HCT116 (cell line): ENCODE measurements at regions not wholly inside any gene's neighbourhood (a gene's known extent, or its start where the extent isn't known, plus 50 kb on each side); places are given as distances from the start of the nearest gene placed in this dataset.

Experiments used
- CEBPB ChIP-seq: IDR thresholded peaks from 2 replicates; pipeline ENCODE4 v1.6.1; 2012; ENCODE audit warnings: low read depth
- ELF1 ChIP-seq: IDR thresholded peaks from 2 replicates; pipeline ENCODE4 v1.6.1; 2012; ENCODE audit warnings: low read depth, borderline replicate concordance
- EZH2 ChIP-seq: fragments of 200-600 bp; sonication (generic); IDR thresholded peaks from 2 replicates; pipeline ENCODE4 v1.6.1; 2017; ENCODE audit warnings: antibody characterized with exemption, mixed run types
- EZH2phosphoT487 ChIP-seq: fragments of 200-600 bp; IDR thresholded peaks from 2 replicates; pipeline ENCODE4 v1.6.1; 2018; ENCODE audit warnings: antibody characterized with exemption, borderline replicate concordance
- POLR2A ChIP-seq: IDR thresholded peaks from 2 replicates; pipeline ENCODE4 v1.7.0; 2011; ENCODE audit warnings: borderline replicate concordance; ENCODE audit not compliant: insufficient read depth, insufficient read length; ENCODE audit errors: extremely low read depth
- SRF ChIP-seq: IDR thresholded peaks from 2 replicates; pipeline ENCODE4 v1.6.1; 2012; ENCODE audit warnings: low read depth
- YY1 ChIP-seq: IDR thresholded peaks from 2 replicates; pipeline ENCODE4 v1.6.1; 2011; ENCODE audit warnings: low read length, low read depth, moderate library complexity, mild to moderate bottlenecking; ENCODE audit not compliant: insufficient replicate concordance; ENCODE audit errors: extremely low read depth
- ZNF274 ChIP-seq: fragments of 200-500 bp; sonication (Bioruptor generic); IDR thresholded peaks from 2 replicates; pipeline ENCODE4 v1.6.1; 2014; ENCODE audit warnings: mild to moderate bottlenecking, low read depth, low read length, inconsistent platforms
- TF ChIP-seq, protein P1 (sequence below): IDR thresholded peaks from 2 replicates; pipeline ENCODE4 v1.6.1; 2012; ENCODE audit warnings: low read depth
- TF ChIP-seq, protein P2 (sequence below), 3 experiments: fragments of 200-600 bp in 1 of 3; sonication (generic) in 1 of 3; IDR thresholded peaks in 2 of 3; conservative IDR thresholded peaks in 1 of 3; 2 replicates each; pipeline ENCODE4 v1.5.1; 2012 to 2017; ENCODE audit warnings: low read depth in 2 of 3, low read length in 2 of 3, antibody characterized with exemption in 1 of 3, borderline replicate concordance in 1 of 3, control low read depth in 1 of 3, mild to moderate bottlenecking in 1 of 3, mixed read lengths in 1 of 3, mixed run types in 1 of 3, moderate library complexity in 1 of 3; ENCODE audit not compliant: insufficient read depth in 1 of 3

DNA sequence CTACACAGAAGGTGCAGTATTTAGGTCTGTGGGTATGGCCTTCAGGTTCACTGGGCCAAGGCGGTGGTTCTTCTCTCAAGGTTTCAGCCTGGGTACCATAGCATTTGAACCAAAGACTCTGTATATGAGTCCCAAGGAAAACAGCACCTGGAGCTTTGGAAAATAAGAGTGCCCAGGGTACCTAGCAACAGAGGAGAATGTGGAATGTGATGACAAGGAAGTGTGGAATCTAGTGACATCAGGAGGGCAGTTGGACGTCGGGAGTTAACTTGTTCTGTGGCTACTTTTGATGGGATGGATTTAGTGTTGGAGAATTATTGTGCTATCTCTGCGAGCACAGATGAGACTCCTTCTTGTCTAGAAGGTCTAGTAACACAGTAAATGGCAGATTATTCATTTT is 201.2 kb downstream of the NOL4 start:
- TF ChIP-seq, protein P1, sequence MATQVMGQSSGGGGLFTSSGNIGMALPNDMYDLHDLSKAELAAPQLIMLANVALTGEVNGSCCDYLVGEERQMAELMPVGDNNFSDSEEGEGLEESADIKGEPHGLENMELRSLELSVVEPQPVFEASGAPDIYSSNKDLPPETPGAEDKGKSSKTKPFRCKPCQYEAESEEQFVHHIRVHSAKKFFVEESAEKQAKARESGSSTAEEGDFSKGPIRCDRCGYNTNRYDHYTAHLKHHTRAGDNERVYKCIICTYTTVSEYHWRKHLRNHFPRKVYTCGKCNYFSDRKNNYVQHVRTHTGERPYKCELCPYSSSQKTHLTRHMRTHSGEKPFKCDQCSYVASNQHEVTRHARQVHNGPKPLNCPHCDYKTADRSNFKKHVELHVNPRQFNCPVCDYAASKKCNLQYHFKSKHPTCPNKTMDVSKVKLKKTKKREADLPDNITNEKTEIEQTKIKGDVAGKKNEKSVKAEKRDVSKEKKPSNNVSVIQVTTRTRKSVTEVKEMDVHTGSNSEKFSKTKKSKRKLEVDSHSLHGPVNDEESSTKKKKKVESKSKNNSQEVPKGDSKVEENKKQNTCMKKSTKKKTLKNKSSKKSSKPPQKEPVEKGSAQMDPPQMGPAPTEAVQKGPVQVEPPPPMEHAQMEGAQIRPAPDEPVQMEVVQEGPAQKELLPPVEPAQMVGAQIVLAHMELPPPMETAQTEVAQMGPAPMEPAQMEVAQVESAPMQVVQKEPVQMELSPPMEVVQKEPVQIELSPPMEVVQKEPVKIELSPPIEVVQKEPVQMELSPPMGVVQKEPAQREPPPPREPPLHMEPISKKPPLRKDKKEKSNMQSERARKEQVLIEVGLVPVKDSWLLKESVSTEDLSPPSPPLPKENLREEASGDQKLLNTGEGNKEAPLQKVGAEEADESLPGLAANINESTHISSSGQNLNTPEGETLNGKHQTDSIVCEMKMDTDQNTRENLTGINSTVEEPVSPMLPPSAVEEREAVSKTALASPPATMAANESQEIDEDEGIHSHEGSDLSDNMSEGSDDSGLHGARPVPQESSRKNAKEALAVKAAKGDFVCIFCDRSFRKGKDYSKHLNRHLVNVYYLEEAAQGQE = no peak
- TF ChIP-seq, protein P2, sequence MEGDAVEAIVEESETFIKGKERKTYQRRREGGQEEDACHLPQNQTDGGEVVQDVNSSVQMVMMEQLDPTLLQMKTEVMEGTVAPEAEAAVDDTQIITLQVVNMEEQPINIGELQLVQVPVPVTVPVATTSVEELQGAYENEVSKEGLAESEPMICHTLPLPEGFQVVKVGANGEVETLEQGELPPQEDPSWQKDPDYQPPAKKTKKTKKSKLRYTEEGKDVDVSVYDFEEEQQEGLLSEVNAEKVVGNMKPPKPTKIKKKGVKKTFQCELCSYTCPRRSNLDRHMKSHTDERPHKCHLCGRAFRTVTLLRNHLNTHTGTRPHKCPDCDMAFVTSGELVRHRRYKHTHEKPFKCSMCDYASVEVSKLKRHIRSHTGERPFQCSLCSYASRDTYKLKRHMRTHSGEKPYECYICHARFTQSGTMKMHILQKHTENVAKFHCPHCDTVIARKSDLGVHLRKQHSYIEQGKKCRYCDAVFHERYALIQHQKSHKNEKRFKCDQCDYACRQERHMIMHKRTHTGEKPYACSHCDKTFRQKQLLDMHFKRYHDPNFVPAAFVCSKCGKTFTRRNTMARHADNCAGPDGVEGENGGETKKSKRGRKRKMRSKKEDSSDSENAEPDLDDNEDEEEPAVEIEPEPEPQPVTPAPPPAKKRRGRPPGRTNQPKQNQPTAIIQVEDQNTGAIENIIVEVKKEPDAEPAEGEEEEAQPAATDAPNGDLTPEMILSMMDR (IDR thresholded peaks at IDR 0.05 in 2 of 3, conservative IDR thresholded peaks at IDR 0.05 in 1 of 3; ENCODE audit: borderline replicate concordance in 1 of 3, insufficient read depth in 1 of 3, low read depth in 2 of 3, low read length in 2 of 3) = no peak
- TF ChIP-seq ELF1 (no peak), SRF (no peak), YY1 (no peak), CEBPB (no peak), POLR2A (no peak), EZH2phosphoT487 (no peak), EZH2 (no peak), ZNF274 (no peak)
